SU-DHL-6 (cell line): ENCODE measurements at regions not wholly inside any gene's neighbourhood (a gene's known extent, or its start where the extent isn't known, plus 50 kb on each side); places are given as distances from the start of the nearest gene placed in this dataset.

Experiments used
- H2AFZ ChIP-seq: fragments of 200-600 bp; sonication (generic); 2 replicates; pipeline ENCODE4 v1.6.1; 2014; ENCODE audit warnings: low read depth, mild to moderate bottlenecking, moderate library complexity, mixed read lengths, antibody characterized with exemption, low read length; ENCODE audit not compliant: severe bottlenecking
- H3F3A ChIP-seq: fragments of 200-600 bp; shearing (Covaris generic); 2 replicates; pipeline ENCODE4 v1.6.0; 2016; ENCODE audit warnings: antibody characterized with exemption, mild to moderate bottlenecking; ENCODE audit not compliant: insufficient read depth
- H3K27ac ChIP-seq: fragments of 200-600 bp; sonication (generic); 2 replicates; pipeline ENCODE4 v1.5.1; 2016; ENCODE audit warnings: low read depth, mild to moderate bottlenecking, low read length, moderate library complexity, mixed read lengths
- H3K27me3 ChIP-seq: fragments of 200-600 bp; sonication (generic), shearing (Covaris generic); 2 replicates; pipeline ENCODE4 v1.6.0; 2014; ENCODE audit warnings: mild to moderate bottlenecking, low read length
- H3K36me3 ChIP-seq: fragments of 200-600 bp; sonication (generic); 2 replicates; pipeline ENCODE4 v1.6.1; 2014; ENCODE audit warnings: mild to moderate bottlenecking, low read length, mixed read lengths
- H3K4me2 ChIP-seq: fragments of 300-600, 200-600 bp; shearing (Covaris generic), sonication (generic); 2 replicates; pipeline ENCODE4 v1.6.0; 2014; ENCODE audit warnings: low read length, low read depth, mild to moderate bottlenecking; ENCODE audit not compliant: poor library complexity, severe bottlenecking
- H3K4me3 ChIP-seq: fragments of 200-600 bp; sonication (generic); 2 replicates; pipeline ENCODE4 v1.5.1; 2014; ENCODE audit warnings: antibody characterized with exemption, low read length, mild to moderate bottlenecking, mixed read lengths; ENCODE audit not compliant: insufficient read depth, poor library complexity, severe bottlenecking
- H3K79me2 ChIP-seq: fragments of 200-600 bp; sonication (generic); 2 replicates; pipeline ENCODE4 v1.6.1; 2014; ENCODE audit warnings: mild to moderate bottlenecking, low read length, moderate library complexity; ENCODE audit not compliant: insufficient read depth
- H3K9ac ChIP-seq: fragments of 200-600 bp; sonication (generic); 2 replicates; pipeline ENCODE4 v1.7.0; 2014; ENCODE audit warnings: mild to moderate bottlenecking, low read length
- H3K9me2 ChIP-seq: fragments of 200-600 bp; sonication (generic); replicated peaks from 2 replicates; pipeline ENCODE4 v1.6.1; 2014; ENCODE audit warnings: low read length; ENCODE audit not compliant: insufficient read depth
- H3K9me3 ChIP-seq: fragments of 200-600 bp; sonication (generic); 2 replicates; pipeline ENCODE4 v1.6.1; 2014; ENCODE audit warnings: low read length, mixed read lengths; ENCODE audit not compliant: insufficient read depth
- H4K20me1 ChIP-seq: fragments of 200-600 bp; sonication (generic); 2 replicates; pipeline ENCODE4 v1.6.1; 2014; ENCODE audit warnings: low read depth, mild to moderate bottlenecking, antibody characterized with exemption, low read length, moderate library complexity, mixed read lengths
- EZH2phosphoT487 ChIP-seq: fragments of 200-600 bp; sonication (generic), shearing (Covaris generic); conservative IDR thresholded peaks from 2 replicates; pipeline ENCODE4 v1.6.1; 2018; ENCODE audit warnings: mild to moderate bottlenecking, antibody characterized with exemption, low read length, moderate library complexity, mixed read lengths
- TF ChIP-seq, protein P1 (sequence below): fragments of 200-600 bp; sonication (generic); IDR thresholded peaks from one replicate; pipeline ENCODE4 v1.5.1; 2017; ENCODE audit warnings: antibody characterized with exemption, mild to moderate bottlenecking, low read length, moderate library complexity; ENCODE audit not compliant: insufficient read depth, poor library complexity, severe bottlenecking

DNA sequence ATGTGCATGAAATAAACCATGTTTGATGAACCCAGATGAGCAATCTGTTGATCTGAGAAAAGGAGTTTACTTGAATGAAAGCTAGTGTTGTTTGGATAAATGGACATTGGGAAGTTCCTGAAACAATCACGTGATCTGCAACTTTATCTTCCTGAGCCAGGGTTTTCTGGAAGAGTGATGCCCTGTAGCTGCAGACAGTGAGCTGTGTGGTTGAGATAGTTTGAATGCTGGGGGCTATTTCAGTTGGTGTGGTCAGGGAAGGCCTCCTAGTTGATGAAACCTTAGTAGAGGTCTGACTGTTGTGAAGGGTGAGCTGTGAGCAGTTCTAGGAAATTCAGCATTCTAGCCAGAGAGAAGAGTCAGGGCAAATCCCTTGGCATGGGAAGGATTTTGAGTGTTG lies 643.7 kb downstream of the UTRN start:
- H3K27me3 ChIP-seq = no peaks in the 10 kb centered on the region
- TF ChIP-seq EZH2phosphoT487 = no peak
- TF ChIP-seq, protein P1, sequence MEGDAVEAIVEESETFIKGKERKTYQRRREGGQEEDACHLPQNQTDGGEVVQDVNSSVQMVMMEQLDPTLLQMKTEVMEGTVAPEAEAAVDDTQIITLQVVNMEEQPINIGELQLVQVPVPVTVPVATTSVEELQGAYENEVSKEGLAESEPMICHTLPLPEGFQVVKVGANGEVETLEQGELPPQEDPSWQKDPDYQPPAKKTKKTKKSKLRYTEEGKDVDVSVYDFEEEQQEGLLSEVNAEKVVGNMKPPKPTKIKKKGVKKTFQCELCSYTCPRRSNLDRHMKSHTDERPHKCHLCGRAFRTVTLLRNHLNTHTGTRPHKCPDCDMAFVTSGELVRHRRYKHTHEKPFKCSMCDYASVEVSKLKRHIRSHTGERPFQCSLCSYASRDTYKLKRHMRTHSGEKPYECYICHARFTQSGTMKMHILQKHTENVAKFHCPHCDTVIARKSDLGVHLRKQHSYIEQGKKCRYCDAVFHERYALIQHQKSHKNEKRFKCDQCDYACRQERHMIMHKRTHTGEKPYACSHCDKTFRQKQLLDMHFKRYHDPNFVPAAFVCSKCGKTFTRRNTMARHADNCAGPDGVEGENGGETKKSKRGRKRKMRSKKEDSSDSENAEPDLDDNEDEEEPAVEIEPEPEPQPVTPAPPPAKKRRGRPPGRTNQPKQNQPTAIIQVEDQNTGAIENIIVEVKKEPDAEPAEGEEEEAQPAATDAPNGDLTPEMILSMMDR = no peak
- no peaks in the 10 kb centered on the region for H3K9me3 ChIP-seq
- no peak overlapping the region for H3K4me3 ChIP-seq
- no peak overlapping the region for H3K4me2 ChIP-seq
- H3K79me2 ChIP-seq = no peaks in the 10 kb centered on the region
- no peaks in the 10 kb centered on the region for H3K36me3 ChIP-seq
- no peaks in the 10 kb centered on the region for H4K20me1 ChIP-seq
- H2AFZ ChIP-seq = no peak overlapping the region
- H3K9me2 ChIP-seq = no peaks in the 10 kb centered on the region
- H3F3A ChIP-seq = no peaks in the 10 kb centered on the region
- no peak overlapping the region for H3K9ac ChIP-seq
- no peak overlapping the region for H3K27ac ChIP-seq

DNA sequence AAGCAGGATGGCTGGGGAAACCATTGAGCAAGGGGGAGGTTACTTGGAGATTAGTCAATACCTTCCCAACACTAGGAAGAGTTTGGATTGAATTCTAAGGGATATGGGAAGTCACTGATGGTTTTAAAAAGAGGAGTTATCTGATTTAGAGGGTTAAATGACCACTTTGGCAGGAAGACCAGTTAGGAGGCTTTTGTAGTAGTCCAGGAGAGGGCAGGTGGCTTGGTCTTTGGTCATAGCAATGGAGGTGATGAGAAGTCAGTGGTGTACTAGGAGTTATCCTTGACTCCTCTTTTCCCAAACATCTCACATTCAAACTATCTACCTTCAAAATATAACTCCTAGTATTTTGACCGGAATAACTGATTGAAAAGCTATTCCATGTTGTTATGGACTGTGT lies 644.1 kb downstream of the UTRN start:
- H3K79me2 ChIP-seq = no peaks in the 10 kb centered on the region
- H3K27me3 ChIP-seq = no peaks in the 10 kb centered on the region
- no peak overlapping the region for H3K27ac ChIP-seq
- H3K9me2 ChIP-seq = no peaks in the 10 kb centered on the region
- no peak overlapping the region for H2AFZ ChIP-seq
- H4K20me1 ChIP-seq = no peaks in the 10 kb centered on the region
- no peaks in the 10 kb centered on the region for H3K9me3 ChIP-seq
- no peaks in the 10 kb centered on the region for H3F3A ChIP-seq
- no peak overlapping the region for H3K9ac ChIP-seq
- TF ChIP-seq, protein P1 = no peak
- no peak for TF ChIP-seq EZH2phosphoT487
- H3K4me2 ChIP-seq = no peak overlapping the region
- H3K4me3 ChIP-seq = no peak overlapping the region
- H3K36me3 ChIP-seq = no peaks in the 10 kb centered on the region

DNA sequence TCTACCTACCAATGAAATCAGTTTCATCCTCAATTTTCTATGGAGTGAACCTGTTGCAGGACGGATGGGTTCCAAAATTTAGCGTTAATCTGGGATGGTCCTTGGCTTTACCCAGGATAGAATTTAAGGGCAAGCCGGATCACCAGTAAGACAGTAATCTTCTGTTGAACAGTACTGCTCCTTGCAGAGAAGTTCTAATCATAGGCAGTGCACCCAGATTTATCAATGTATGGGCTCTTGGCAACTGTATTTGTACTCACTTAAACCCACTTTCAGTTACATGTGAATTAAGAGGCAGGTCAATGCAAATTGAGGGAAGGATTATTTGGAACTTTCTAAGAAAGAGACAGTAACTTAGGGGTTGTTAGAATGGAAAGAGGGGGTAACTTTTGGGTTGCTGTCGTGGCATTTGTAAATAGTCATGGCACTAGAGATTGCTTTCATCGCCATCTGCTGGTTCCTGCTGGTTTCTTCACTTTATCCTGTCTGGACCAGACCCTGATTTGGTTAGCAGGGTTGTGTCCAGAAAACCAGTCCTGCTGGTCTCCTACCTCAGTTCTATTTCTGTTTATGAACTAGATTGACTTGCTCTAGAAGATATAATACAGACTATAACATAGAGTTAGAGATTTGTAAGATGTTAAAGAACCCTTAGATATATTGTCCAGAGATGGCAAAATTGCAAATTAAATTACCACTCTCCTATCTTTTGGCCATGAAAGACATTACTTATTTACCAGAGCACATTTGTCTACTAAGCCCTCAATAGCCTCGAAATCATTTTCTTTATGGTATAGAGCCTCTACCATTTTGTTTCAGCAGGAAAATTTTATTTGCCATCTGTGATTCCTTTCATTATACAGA lies 646.3 kb downstream of the UTRN start:
- Histone ChIP-seq H3K36me3 (no peaks in the 10 kb centered on the region), H3K9ac (no peak overlapping the region), H3F3A (no peaks in the 10 kb centered on the region), H3K9me3 (no peaks in the 10 kb centered on the region), H3K27me3 (no peaks in the 10 kb centered on the region), H3K27ac (no peak overlapping the region), H4K20me1 (no peaks in the 10 kb centered on the region), H2AFZ (no peak overlapping the region), H3K4me3 (no peak overlapping the region), H3K9me2 (no peaks in the 10 kb centered on the region), H3K79me2 (no peaks in the 10 kb centered on the region), H3K4me2 (no peak overlapping the region)
- TF ChIP-seq, protein P1 = no peak
- TF ChIP-seq EZH2phosphoT487 = no peak
